NCI-H82 (cell line): ENCODE measurements at regions not wholly inside any gene's neighbourhood (a gene's known extent, or its start where the extent isn't known, plus 50 kb on each side); places are given as distances from the start of the nearest gene placed in this dataset.

ENCODE experiments used
- DNase-seq: peaks from one replicate; lab custom pipeline; 2025; lab: John Stamatoyannopoulos, UW

DNA sequence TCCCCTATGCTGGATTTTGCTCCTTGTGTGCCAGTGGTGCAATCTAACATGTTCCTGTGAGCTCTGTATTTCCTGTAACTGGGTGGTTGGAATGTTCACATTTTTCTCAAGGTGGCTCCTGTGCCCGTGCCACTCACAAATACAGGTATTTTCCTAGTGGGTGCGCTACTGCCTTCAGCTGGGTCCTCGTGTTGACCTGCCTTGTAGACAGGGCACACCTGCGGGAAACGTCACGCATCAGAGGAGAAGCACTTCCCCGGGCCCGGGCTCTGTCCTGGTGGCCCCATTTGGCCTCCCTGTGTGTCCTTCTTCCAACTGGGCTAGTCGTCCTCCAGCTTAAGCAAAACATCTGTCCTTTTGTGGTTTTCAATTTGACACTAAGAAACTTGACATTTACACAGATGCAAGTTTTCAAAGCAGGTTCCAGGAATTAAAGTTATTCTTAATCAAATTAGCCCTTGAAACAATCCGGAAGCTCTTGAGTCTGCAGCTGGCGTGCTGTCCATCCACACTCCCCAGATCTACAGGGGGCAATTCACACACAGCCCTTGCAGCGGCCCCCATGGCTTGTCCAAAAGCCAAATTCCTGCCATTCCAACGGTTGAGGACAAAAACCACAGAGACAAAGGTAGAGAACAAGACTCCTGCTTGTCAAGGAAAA lies 275.1 kb downstream of the CDC5L start:
- peak; percentile 71 for DNase-seq

DNA sequence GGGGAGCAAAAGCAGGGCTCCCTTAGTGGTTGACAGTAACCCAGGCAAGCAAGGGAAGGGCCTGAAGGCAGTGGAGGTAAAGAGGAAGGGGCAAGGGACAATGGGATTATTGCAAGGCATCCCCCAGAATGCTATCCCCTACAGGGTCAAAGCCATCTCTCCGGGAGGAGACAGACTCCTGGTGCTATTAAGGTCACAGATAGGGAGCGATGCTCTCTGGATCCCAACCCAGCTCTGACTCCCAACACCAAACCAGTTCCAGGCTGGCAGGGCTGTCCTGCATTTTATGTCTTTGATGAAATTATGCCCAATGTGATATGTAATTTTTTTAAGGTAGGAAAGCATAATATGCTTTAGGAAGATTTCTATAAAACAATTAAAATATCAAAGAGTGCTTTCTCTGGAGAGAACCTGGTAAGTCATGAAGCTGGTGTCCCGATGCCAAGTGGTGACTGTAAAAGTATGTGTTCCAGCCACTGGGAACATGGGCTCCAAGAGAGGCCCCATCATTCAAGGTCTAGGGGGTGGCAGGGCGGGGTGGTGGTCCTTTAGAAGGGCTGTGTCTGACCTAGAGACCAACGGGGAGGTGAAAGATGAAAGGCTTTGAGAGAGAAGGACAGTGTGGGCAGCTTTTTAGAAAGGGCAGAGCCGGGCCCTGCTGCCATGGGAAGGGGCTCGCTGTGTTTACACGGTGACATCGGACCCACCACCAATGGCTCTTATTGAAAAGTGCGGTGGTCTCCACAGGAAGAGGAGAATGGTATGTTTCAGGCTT lies 276.5 kb downstream of the CDC5L start:
- DNase-seq: peak; percentile 75

DNA sequence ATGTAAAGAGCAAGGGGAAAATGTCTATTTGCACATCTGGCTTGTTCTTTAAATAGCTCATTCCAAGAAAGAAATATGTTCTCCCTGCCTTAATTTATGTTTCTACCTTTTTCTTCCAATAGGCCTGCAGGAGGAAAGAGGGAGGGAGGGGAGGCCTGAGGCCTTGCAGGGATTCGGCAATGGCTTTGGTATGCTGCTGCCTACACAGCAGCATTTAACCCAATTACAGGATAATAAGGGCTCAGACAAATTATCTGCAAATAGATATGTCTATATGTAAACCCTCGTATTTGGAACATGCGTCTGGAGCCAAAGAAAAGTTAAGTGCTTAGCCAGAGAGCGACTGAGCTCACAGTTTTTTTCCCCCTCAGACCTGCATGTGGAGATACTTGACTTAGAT lies 277.2 kb downstream of the CDC5L start:
- peak; percentile 98 for DNase-seq

GRCh38 chr6:44665143-44665542 lies 277.6 kb downstream of the CDC5L start:
- DNase-seq: peak; percentile 53

- DNase-seq: no peak
These were observed 278.2 kb downstream of the CDC5L start for GRCh38 chr6:44665683-44666082.

- DNase-seq: no peak
These were observed 278.8 kb downstream of the CDC5L start for GRCh38 chr6:44666324-44666723.

DNA sequence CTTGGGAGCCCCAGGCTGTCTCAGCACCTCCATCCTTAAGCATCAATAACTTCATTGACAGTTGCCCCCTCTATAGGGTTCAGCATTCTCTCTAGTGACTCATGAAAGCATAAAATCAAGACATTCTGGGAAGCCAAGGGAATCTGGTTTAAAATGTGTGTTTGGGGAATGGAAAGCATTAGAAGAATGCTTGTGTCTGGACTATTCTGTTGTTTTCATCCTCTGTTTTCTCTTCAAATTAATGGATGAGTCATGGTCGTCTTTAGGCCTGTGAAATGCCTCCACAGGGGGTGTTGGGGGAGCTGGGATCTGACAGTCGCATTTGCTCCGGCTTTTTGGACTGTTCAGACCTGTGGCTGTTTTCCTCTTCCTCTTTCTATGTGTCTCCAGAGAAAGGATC lies 279.7 kb downstream of the CDC5L start:
- DNase-seq: no peak

GRCh38 chr6:44667668-44668390 lies 280.3 kb downstream of the CDC5L start:
- DNase-seq: peak; percentile 77

- DNase-seq: no peak
These were observed 281.0 kb downstream of the CDC5L start for GRCh38 chr6:44668391-44668930.

DNA sequence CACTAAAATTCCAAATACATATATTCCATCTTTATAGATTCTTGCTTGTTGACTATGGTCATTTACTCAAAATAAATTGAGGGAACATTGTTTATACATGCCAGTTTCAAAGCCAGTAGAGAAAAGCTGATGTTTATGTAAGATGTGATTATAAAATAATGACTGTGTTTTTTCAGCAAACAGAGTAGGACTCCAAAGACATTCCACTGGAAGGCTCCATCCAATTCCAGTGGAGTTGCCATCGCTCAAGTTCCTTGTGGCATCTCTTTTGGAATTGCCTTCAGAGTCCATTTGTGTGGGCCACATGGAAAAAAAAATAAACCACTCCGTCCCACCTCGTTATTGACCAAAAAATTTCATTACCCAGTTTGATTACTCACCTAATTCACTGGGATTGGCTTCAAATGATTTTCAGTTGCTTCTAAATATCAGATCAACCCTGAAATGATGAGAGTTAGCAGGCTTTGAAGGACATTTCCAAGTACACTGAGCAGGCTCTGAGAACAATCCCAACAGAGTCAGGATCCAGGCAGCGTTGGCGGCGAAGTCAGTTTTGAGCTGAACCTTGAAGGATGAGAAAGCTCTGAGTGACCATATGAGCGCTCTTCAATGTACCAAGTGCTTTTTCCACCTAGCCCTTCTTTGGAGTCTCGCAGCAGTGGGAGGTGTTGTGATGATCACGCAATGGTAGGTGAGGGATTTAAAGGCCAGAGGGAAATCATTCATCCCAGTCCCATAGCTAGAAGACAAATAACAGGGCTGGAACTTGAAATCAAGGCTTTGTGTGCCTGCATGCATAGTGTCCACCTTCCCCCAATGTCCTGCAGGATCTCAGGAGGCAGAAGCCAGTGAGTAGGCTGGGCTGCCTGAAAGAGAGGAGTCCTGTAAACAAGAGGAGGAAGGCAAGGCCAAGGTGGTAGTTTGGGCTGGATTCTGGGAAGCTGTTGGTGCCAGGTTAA lies 281.7 kb downstream of the CDC5L start:
- DNase-seq: no peak

DNA sequence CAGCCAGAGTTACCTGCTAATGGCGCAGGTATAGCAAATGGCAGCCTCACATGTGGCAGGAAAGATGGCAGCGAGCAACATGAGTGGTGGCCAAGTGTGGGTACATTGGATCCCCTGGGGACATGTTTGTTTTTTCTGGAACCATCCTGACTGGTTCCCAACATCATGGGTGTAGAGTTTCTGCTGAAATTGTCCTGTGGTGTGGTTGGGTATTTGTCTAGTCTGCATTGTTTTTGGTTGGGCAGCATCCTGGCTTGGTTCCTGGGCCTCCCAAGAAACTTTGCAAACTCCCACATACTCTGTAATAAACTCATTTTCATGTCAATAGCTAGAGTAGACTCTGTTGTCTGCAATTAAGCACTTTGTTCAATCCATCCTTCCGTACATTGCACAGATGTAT lies 282.6 kb downstream of the CDC5L start:
- DNase-seq: no peak

DNA sequence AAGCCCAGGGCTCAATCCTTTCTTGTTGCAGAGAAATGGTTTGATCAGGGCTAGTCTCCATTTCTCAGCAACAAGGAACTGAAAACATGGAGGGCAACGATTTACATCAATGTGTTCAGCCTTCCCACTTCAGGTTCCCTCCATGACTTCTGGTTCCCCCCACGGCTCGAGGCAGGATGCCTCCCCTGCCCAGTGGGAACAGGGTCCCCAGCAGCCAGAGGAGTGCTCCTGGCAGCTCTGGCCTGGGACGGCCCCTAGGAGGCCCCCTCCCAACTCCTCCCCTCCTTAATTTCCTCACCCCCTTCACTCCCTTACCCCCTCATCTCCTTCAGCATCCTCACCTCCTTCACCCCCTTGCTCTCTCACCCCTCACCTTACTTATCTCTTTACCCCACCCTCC lies 283.8 kb downstream of the CDC5L start:
- DNase-seq: no peak

DNA sequence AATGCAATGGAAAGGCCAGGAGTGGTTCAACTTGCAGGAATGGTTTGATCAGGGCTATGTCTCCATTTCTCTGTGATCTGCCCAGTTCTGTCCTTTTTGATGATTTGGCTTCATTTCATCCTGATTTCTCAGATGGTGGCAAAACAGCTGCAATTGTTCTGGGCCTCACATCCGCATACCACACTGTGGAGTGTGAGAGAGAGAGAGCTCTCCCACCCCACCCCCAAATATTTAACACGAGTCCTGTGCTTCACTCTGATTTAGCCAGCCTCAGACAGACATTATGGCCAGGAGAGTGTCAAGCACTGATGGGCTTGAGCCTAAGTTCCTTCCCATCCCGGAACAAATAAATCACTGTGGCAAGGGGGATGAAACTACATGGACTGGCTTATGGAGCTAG lies 284.6 kb downstream of the CDC5L start:
- no peak for DNase-seq

DNA sequence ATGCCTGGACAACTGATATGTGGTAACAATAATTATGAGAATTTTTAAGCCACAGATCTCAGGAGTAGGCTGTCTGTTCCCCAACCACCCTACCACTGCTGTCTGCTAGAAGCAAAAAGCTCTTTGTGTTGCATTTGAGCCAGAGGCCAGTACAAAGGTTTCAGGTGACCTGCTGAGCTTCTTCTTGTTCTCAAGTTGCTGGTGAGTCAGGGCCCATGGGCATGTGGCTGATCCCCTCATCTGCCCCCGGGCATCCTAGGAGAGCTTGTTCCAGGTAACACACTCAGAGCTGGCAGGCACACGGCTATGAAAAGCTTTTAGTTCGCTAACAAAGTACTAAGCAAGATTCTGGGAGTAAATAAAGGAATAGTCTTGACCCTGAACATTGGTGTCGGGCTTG lies 285.3 kb downstream of the CDC5L start:
- DNase-seq: no peak

DNA sequence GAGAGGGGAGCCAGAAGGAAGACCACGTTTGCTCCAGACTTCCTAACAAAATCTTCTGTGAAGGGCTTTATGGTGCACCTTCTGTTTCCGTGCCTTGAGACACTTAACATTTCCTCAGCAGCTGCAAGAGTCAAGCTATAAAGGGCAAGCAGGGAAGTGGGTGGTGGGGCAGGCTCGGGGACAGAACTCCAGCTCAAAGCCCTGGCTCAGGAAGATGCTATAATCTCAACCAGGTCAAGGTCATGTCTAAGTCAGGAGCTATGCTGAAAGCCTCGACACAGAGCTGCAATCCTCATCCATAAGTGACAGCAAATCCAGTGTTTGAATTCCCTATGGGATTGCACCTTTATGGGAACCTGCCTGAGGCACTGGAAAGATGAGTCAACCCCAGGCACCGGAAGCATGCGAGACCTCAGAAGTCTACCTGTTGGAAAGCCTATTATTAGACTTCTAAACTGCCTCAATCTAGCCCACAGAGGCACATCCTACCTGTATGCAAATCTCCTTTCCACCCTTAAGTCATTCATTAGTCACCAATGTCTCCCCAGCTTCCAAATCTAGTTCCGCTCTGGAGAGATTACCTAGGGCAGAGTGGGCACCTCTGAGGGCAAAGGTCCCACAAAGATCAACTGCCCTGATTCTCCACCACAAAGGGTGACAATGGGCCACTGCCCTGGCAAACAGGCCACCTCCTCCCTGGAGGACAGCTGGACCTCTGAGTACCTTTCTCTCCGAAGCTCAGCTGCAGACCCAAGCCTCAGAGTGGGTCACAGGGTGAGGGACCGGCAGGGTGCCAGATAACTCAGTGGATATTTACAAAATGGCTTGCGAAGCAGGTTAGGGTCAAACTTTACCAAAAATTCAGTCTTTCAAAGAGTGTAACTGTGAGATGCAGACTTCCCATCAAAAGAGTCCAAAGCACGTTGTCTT lies 287.0 kb downstream of the CDC5L start:
- DNase-seq: peak; percentile 67

DNA sequence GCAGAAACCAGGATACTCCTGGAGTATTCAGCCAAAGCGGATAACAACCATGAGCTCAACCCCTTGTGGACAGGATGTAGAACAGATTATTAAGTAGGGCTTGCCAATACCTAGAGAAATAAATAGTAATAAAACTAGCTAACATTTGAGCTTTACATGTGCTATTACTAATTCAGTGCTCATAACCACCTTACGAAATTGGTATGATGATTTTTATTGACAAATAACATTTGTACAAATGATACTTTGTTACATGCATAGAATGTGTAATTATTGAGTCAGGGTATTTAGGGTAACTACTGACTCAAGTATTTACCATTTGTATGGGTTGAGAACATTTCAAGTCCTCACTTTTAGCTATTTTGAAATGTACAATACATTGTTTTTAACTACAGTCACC lies 287.9 kb downstream of the CDC5L start:
- no peak for DNase-seq

DNA sequence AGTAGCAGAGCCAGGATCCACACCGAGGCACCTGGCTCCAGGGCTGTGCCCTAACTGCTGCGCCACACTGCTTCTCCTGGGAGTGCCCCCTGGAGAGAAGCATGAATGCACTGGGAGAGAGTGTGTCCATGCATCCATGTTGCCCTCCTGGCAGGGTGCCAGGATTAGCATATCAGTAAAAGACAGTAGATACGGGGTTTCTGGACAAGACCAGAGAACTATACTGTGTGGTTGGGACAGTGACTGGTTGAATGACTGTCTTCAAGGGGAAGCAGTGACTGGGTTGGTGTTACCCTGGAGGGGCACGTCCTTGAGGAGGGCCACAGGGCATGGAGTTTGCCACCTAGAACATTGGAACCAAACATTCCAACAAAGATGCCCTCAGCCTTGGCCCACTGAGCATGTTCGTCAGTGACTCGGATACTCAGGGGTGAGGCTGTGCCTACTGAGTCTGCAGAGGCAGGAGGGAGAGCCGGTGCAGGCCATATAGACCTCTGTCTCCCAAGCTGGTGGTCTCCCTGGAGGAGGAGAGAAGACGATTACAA lies 288.8 kb downstream of the CDC5L start:
- DNase-seq: peak; percentile 49

GRCh38 chr6:44676826-44677433 lies 289.4 kb downstream of the CDC5L start:
- peak; percentile 99 for DNase-seq

GRCh38 chr6:44678252-44678935 lies 290.9 kb downstream of the CDC5L start:
- DNase-seq: no peak
